ENCODE measurements at regions not wholly inside any gene's neighbourhood (a gene's known extent, or its start where the extent isn't known, plus 50 kb on each side); places are given as distances from the start of the nearest gene placed in this dataset.
A peak's percentile ranks its signal among the peaks of the same experiment; 100 is the strongest.

DNA sequence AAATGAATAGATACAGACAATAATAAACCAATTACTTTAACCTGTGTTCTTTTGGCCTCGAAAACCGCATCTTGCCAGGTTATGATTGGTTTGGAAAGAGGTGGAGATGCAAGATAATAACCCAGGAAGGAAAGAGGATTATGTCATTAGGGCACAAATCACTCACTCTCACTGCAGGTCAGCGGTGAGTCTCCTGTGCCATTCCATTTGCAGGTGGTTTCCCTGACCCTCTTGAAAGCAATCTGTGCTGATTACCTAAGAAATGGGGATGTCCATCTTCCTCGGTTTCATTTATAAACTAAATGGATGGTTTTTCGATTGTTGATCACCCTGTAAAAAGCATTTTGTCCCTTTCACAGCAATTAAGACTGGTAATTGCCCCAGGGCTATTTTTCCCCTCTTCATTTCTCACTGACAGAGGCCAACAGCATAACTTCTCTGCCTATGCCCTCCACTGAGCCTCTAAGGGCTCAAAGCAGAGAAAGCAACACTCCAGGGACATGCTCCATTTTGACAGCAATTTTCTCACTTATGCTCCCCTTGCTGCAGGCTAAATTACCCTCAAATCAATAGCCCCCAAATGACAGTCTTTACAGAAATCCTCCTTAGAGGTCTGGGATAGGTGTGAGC lies 257.5 kb downstream of the IPMK start:
- DNase-seq (ENCODE audit: low spot score): no peak

- no peak for DNase-seq (ENCODE audit: low spot score)
Observed at GRCh38 chr10:58003945-58004344, 263.7 kb downstream of the IPMK start.

DNA sequence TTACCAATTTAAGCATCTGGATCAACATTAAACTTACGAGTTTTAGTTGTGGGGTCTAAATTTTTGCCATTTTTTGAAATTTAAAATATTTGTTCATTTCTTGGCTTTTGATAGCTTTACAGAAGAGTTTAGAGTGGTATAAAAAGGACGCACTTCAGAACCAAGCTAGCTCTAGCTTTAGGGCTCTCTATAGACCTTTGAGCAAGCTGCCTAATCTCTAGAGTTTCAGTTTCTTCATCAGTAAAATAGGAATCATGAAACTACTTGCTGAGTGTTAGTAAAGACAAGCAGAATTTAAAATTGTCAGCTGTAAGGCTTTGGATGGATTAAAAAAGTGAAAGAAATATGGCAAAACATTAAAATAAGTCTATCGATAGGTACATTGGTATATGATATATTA lies 266.5 kb downstream of the IPMK start:
- no peak for DNase-seq (ENCODE audit: low spot score)

GRCh38 chr10:57996536-57996935 lies 271.2 kb downstream of the IPMK start:
- DNase-seq (ENCODE audit: low spot score): no peak

DNA sequence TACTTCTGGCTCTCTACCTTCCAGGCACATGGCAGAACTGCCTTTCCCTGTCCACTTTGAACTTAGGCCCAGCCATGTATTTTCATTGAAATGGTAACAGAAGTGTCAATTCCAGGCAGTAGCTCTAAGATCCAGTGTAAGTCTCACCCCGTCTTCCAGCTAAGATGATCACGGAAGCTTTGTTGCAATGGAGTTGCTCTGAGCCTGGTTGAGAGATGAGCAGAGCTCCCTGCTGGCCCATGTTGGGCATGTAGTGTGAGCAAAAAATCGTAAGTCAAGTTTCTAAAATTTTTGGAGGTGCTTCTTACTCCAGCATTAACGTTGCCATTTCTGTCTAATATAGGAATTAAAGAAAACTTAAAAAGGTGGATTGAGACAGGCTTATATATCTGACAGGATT lies 274.4 kb downstream of the IPMK start:
- DNase-seq (ENCODE audit: low spot score): no peak

DNA sequence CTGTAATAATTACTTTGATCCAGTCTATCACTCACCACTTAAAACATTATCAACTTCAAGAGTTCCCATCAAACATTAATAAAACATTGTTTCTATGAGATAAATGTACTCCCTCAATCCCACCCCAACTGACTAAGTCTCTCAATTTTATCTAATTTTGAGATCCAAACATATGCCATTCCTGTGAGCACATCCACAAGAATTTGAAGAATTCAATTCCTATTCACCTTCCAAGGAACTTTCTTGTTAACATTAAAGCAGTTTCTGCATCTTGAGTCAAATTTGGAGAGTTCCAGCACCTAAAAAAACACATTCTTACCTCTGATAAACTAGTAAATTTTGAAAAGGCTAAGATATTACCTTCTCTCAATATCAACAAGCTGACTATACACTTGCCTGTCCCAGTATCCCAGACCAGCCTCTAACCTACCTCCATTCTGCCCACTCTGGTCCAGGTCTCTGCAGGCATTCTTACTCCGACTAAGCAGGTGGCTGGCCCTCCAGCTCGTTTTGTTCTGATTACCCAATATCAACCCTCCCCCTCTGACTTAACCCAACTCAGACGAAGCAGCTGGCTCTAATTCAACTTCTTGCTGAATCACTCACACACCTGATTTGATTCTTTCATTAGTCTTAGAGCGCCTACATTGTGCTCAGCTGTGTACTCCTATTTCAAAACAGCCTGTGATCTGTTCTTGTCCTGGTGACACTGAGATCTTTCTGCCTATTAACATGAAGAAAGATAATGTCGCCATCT lies 275.2 kb downstream of the IPMK start:
- no peak for DNase-seq (ENCODE audit: low spot score)

DNA sequence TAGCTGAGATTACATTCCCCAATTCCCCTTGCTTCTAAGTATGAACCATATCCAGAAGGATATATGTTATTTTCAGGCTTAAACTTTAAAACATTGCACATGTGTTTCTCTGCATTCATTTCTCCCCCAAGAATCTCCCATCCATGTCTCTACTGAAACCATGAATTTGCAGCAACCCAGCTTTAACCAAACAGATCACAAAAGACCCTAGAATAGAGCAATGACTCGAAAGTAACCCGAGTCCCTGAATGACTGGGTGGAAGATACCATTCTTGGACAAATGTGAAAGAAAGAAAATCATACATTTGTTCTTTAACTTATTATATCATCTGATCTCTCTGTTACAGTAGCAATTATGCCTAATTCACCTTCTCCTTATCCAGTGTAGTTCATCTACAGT lies 278.7 kb downstream of the IPMK start:
- no peak for DNase-seq (ENCODE audit: low spot score)

DNA sequence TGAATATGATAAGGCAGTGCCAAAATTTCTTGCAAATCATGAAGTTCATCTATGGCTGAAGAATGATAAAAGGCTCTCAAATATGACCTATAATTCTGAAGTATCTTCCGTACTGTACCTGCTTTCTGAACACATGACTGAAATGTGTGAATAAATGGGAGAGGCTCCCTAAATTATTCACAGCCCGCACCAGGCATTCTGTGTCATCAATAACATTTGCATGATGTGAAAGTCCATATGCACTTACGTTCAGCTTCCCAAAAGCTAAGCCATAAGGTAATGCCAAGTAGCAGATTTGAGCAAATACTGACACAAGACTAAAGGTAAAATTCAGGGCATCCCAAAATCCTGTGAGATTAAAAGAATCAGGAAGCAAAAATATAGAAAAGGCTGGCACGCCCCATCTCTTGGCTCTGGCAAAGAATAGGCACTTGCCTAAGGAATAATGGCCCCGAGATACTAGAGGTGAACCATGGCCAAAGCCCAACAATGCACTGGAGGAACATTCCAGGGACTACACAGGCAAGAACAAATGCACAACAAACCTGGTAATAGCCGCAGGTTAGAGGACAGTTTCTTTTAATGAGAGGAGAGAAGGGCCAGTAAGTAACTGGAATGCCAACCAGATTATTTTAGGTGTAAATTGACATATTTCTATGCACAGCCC lies 280.5 kb downstream of the IPMK start:
- DNase-seq (ENCODE audit: low spot score): no peak

- no peak for DNase-seq (ENCODE audit: low spot score)
Observed at GRCh38 chr10:57986422-57986821, 281.3 kb downstream of the IPMK start.

DNA sequence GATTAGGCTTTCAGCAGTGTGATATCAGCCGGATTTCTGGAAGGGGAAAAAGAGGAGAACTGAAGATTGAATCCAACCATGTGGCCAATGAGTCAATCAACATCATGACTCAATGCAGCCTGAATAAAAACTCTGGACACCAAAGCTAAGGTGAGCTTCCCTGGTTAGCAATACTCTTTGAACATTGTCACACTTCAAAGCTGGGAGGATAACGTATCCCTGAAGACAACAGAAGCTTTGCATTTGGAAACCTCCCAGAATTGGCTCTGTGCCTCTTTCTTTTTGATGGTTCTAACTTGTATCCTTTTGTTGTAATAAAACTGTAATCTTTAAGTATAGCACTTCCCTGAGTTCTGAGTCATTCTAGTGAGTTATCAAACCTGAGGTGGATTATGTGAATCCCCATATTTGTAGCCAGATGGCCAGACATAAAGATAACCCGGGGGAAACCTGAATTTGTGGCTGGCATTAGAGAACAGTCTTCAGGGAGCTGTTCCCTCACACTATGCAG lies 284.4 kb downstream of the IPMK start:
- no peak for DNase-seq (ENCODE audit: low spot score)

GRCh38 chr10:57982091-57982490 lies 285.6 kb downstream of the IPMK start:
- DNase-seq (ENCODE audit: low spot score): no peak

DNA sequence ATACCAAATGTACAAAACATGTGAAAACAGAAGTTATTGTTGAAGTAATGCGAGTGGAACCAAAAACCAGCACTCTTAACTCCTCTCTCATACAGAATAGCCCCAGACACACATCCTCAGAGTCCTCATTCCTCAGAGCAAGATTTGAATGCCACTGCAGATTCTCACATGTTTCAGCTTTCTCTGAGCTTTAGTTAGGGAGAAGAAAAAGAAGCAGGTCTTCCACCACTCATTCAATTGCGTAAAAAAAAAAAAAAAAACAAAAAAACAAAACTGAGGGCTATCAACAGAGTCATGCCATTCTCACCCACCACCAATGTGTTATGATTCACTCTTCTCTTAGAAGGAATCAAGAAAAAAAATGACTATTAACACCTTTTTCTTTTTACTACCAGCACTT lies 287.7 kb downstream of the IPMK start:
- no peak for DNase-seq (ENCODE audit: low spot score)

DNA sequence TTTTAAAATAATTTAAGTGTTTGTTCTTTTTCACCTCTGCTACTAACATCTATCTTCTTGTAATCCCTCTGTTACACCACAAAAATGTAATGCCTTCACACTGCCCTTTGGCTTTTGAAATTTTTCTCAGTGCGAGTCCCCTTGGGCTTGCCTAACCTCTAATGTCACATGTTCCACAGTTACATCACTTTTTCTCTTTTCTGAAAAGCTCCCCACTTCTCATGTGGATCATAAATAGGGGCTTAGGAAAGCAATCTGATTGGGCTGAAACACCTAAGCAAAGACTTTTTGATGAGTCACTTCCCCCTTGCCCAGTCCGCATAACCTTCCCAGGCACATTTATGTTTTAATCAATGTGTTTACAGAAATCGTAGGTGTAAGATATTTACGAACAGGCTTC lies 288.2 kb downstream of the IPMK start:
- DNase-seq (ENCODE audit: low spot score): no peak

DNA sequence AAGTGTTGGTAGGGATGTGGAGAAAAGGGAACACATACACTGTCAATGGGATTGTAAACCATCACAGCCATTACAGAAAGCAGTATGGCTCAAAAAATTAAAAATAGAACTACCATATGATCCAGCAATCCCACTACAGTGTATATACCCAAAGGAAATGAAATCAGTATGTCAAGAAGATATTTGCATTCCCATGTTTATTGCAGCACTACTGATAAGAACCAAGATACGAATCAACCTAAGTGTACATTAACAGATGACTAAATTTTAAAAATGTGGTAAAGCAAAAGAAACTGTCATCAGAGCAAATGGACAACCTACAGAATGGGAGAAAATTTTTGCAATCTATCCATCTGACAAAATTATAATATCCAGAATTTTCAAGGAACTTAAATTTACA lies 290.4 kb downstream of the IPMK start:
- DNase-seq (ENCODE audit: low spot score): no peak

GRCh38 chr10:57973451-57973850 lies 294.2 kb downstream of the IPMK start:
- no peak for DNase-seq (ENCODE audit: low spot score)

DNA sequence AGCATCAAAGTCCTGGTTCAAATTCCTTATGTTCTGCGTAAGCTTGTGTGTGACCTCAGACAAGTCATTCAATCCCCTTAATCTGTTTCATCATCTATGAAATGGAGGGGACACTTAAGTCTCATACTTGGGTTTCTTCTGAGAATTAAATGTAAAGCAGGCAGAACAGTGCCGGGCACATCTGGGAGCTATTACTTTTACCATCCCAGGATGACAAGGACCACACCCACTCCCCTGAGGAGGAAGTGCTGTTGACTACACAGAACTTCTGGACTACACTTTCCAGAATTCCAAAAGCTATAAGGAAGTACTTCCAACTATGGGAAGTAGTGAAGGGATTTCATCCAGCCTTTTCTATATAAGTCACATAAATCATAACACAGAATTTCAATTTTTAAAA lies 294.9 kb downstream of the IPMK start:
- DNase-seq (ENCODE audit: low spot score): no peak

GRCh38 chr10:57968328-57969016 lies 299.2 kb downstream of the IPMK start:
- DNase-seq (ENCODE audit: low spot score): no peak

- peak; percentile 65 for DNase-seq (ENCODE audit: low spot score)
Observed at GRCh38 chr10:57964351-57964750, 303.3 kb downstream of the IPMK start.

DNA sequence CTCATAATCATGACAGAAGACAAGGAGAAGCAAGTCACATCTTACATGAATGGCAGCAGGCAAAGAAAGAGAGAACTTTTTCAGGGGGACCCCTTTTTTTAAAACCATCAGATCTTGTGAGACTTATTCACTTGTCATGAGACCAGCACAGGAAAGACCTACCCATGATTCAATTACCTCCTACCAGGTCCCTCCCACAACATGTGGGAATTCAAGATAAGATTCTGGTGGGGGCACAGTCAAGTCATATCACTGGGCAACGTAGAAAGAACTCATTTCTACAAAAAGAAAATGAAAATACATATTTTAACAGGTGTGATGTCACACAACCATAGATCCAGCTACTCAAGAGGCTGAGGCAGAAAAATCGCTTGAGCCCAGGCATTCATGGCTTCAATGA lies 304.1 kb downstream of the IPMK start:
- no peak for DNase-seq (ENCODE audit: low spot score)

- no peak for DNase-seq (ENCODE audit: low spot score)
Observed at GRCh38 chr10:57962839-57963238, 304.9 kb downstream of the IPMK start.

- DNase-seq (ENCODE audit: low spot score): no peak
Observed at GRCh38 chr10:57961487-57961886, 306.2 kb downstream of the IPMK start.

DNA sequence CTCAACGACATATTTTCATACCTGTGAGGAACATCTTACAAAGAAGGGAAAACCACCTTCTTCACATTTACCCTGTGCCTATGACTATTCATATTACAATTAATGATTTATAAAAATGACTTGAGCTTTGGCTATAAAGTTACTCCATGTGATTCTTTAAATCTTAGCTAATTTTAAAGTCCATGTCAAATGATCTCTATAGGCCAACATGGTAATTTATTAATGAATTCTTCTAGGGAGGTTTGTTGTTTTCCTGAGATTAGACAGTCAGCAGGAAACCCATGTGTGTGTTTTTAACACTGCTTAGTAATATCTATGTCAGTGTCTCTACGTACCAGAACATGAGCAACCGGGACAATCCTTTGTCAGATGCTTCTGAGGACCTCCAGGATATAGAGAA lies 307.3 kb downstream of the IPMK start:
- no peak for DNase-seq (ENCODE audit: low spot score)
